H1 (cell line): ENCODE measurements at regions not wholly inside any gene's neighbourhood (a gene's known extent, or its start where the extent isn't known, plus 50 kb on each side); places are given as distances from the start of the nearest gene placed in this dataset.

Experiments used
- PHF8 ChIP-seq: fragments of 200-600 bp; sonication (generic); conservative IDR thresholded peaks from 2 replicates; pipeline ENCODE4 v1.7.1; 2012; ENCODE audit warnings: low read depth, mild to moderate bottlenecking, inconsistent platforms, low read length, moderate library complexity
- SUZ12 ChIP-seq: fragments of 200-600 bp; sonication (generic); IDR thresholded peaks from 2 replicates; pipeline ENCODE4 v1.6.1; 2012; ENCODE audit warnings: mild to moderate bottlenecking, inconsistent platforms, low read length, moderate library complexity, mixed read lengths

GRCh38 chr5:128798871-128799270 is 166.4 kb upstream of the SLC27A6 start (continued):
- TF ChIP-seq PHF8 (no peak), SUZ12 (no peak)
